Retinal pigment epithelial cell (primary cell): ENCODE measurements at regions not wholly inside any gene's neighbourhood (a gene's known extent, or its start where the extent isn't known, plus 50 kb on each side); places are given as distances from the start of the nearest gene placed in this dataset.

Experiments used
- DNase-seq: peaks from one replicate; pipeline ENCODE4 v3.0.0-alpha.2; 2010; ENCODE audit warnings: low read depth
- H3K4me3 ChIP-seq: 2 replicates; pipeline ENCODE4 v1.5.1; 2011; ENCODE audit warnings: mild to moderate bottlenecking, low read length, control low read depth, moderate library complexity
- CTCF ChIP-seq: conservative IDR thresholded peaks from 2 replicates; pipeline ENCODE4 v1.5.1; 2011; ENCODE audit warnings: low read depth, low read length, control low read depth, inconsistent platforms

- DNase-seq = no peak
These were observed 84.3 kb upstream of the ABI3BP start for GRCh38 chr3:101077361-101078011.

GRCh38 chr3:101074518-101074917 lies 81.3 kb upstream of the ABI3BP start:
- no peak for TF ChIP-seq CTCF
- DNase-seq = no peak

More at GRCh38 chr3:101077361-101078011, 84.3 kb upstream of the ABI3BP start:
- no peak for TF ChIP-seq CTCF
- H3K4me3 ChIP-seq = no peak overlapping the region

GRCh38 chr3:101072300-101072699 lies 79.1 kb upstream of the ABI3BP start:
- TF ChIP-seq CTCF = no peak
- DNase-seq = no peak
- no peak overlapping the region for H3K4me3 ChIP-seq

More at GRCh38 chr3:101074518-101074917, 81.3 kb upstream of the ABI3BP start:
- no peak overlapping the region for H3K4me3 ChIP-seq

GRCh38 chr3:101070799-101071121 lies 77.5 kb upstream of the ABI3BP start:
- TF ChIP-seq CTCF = no peak
- no peak for DNase-seq
- H3K4me3 ChIP-seq = no peak overlapping the region

- H3K4me3 ChIP-seq = no peak overlapping the region
- no peak for DNase-seq
- TF ChIP-seq CTCF = peak; percentile 62
These were observed 76.9 kb upstream of the ABI3BP start for GRCh38 chr3:101069901-101070798.

- DNase-seq = no peak
- no peak for TF ChIP-seq CTCF
- H3K4me3 ChIP-seq = no peak overlapping the region
These were observed 75.8 kb upstream of the ABI3BP start for GRCh38 chr3:101068876-101069606.
